ENCODE measurements at regions not wholly inside any gene's neighbourhood (a gene's known extent, or its start where the extent isn't known, plus 50 kb on each side); places are given as distances from the start of the nearest gene placed in this dataset.

DNA sequence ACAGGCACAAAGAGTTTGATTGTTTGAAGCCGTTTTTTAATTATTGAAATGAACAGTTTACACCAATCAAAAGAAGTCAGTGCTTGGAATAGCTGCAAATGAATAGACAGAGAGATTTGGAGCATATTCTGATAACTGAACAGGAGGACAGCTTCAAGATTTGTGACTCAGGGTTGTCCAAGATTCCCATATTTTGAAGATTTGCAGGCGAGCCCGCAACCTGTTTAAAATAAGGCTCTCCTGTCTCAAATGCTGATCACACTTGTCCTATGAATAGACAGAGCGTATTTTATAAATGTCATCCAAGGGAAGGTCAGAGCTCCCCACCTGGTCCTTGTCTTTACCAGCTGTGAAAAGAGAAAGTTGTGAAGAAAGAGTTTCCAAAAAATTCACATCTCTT lies 198.7 kb downstream of the RNF144A start:
- FAIRE-seq (no peak), DNase-seq (ENCODE audit: insufficient read length, low spot score) (no peak)
- no peak for TF ChIP-seq SPI1 (IDR thresholded peaks at IDR 0.05; ENCODE audit: low read depth, low read length)
- TF ChIP-seq TAF1 (IDR thresholded peaks at IDR 0.05; ENCODE audit: low read depth, low read length) = no peak

DNA sequence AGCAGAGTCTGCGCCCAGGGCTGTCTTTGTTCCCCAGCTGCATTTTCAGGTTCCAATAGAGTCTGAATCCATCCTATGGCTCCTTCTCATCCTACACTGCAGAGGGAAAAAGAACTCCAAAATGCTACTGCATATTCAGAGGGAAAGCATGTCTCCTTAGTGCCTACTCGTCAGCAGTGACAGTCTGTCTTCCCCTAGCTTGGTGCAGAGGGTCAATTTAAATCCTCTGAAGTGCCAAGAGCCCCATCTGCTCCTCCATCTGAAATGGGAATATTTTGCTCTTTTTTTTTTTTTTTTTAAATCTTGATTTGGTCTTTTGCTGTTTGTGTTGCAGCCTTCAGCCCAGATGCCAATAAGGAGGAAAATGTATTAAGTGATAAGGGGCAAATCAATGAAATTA lies 199.3 kb downstream of the RNF144A start:
- FAIRE-seq (no peak), DNase-seq (ENCODE audit: insufficient read length, low spot score) (no peak)
- TF ChIP-seq SPI1 (IDR thresholded peaks at IDR 0.05; ENCODE audit: low read depth, low read length) = no peak
- no peak for TF ChIP-seq PAX5 (IDR thresholded peaks at IDR 0.05; ENCODE audit: insufficient read depth, low read length, severe bottlenecking)
- no peak for TF ChIP-seq POU2F2 (IDR thresholded peaks at IDR 0.05; ENCODE audit: low read depth, low read length)
- TF ChIP-seq POLR2AphosphoS5 (IDR thresholded peaks at IDR 0.05; ENCODE audit: low read depth, low read length) = no peak
- TF ChIP-seq TAF1 (IDR thresholded peaks at IDR 0.05; ENCODE audit: low read depth, low read length) = no peak
- TF ChIP-seq POLR2A (IDR thresholded peaks at IDR 0.05; ENCODE audit: low read depth, low read length) = no peak

DNA sequence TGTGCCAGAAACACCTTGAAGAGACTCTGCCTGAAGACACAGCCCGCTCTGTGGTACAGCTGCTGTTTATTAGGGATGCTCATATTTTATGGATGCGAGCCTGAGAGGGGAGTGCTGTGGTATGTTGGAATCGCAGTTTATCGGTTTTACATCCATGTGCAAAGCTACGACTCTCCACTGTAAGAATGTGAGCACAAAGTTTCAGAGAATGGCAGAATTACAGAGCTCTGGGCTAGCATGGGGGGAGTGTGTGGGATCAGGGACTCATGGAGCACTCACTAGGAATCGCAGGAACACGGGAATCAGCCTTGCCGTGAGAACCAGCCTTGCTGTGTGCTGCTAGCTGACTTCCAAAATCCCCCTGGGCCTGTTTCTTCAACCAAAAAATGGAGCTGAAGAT lies 199.9 kb downstream of the RNF144A start:
- FAIRE-seq (no peak), DNase-seq (ENCODE audit: insufficient read length, low spot score) (no peak)
- TF ChIP-seq POU2F2 (IDR thresholded peaks at IDR 0.05; ENCODE audit: low read depth, low read length) = no peak
- no peak for TF ChIP-seq SPI1 (IDR thresholded peaks at IDR 0.05; ENCODE audit: low read depth, low read length)
- no peak for TF ChIP-seq PAX5 (IDR thresholded peaks at IDR 0.05; ENCODE audit: insufficient read depth, low read length, severe bottlenecking)
- TF ChIP-seq POLR2A (IDR thresholded peaks at IDR 0.05; ENCODE audit: low read depth, low read length) = no peak
- no peak for TF ChIP-seq POLR2AphosphoS5 (IDR thresholded peaks at IDR 0.05; ENCODE audit: low read depth, low read length)
- no peak for TF ChIP-seq TAF1 (IDR thresholded peaks at IDR 0.05; ENCODE audit: low read depth, low read length)

DNA sequence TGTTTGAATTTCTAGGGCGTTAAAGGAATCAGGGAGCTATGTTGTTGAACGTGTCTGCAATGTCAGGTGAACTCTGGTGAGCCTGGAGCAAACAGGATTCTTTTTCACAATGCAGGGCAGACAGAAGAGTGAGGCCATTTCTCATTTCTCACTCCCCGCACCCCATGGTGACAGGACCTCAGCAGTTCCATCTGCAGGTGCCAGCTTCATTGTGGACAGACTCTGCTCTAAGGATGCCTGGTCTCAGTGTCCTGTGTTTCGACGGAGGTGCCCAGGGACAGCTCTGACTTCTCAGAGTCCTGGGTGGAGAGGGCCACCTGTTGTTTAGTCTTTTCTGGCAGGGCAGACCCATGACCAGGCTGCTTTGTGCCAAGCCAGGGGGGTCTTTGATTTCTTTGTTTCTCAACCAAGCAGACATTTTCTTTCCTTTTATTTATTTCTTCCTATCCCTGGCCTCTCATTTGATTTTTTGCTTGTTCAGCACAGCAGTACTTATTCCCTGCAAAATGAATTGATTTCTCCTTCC lies 201.5 kb downstream of the RNF144A start:
- DNase-seq (ENCODE audit: insufficient read length, low spot score) = no peak
- no peak for TF ChIP-seq POLR2A (IDR thresholded peaks at IDR 0.05; ENCODE audit: low read depth, low read length)
- TF ChIP-seq SPI1 (IDR thresholded peaks at IDR 0.05; ENCODE audit: low read depth, low read length) = no peak
- no peak for TF ChIP-seq TAF1 (IDR thresholded peaks at IDR 0.05; ENCODE audit: low read depth, low read length)
- no peak for TF ChIP-seq PAX5 (IDR thresholded peaks at IDR 0.05; ENCODE audit: insufficient read depth, low read length, severe bottlenecking)
- no peak for TF ChIP-seq POLR2AphosphoS5 (IDR thresholded peaks at IDR 0.05; ENCODE audit: low read depth, low read length)
- TF ChIP-seq POU2F2 (IDR thresholded peaks at IDR 0.05; ENCODE audit: low read depth, low read length) = no peak
- no peak for FAIRE-seq

DNA sequence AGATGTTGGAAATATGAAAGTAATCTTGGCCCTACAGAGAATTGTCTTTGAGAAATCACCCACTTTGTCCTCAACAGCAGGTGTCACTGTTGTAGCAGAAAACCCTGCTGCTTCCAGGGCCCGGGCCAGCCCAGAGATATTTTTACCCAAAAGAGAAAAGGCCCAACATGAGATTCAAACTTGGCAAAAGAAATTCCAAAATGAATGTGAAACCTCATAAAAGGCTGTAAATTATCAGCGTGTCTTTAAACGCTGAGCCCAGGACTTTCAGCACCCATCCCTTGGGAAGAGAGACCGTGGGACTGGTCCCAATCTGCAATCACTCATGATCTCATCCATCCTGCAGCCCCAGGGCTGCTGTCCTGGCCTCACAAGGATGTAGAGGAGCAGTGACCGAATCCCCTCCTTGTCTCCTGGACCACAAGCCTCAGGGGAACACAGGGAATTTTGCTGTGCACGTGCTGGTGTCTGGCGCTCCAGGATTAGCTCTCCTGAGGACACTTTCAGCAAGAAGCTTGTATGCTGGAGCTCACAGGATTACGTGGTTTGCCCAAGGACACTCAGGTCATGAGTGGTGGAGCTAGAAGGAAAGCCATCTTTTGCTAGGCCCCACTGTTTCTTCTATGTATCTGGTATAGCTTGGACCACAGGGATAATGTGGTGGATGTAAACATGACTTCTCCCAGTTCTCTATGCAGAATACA lies 202.1 kb downstream of the RNF144A start:
- FAIRE-seq = peak; percentile 31
- TF ChIP-seq POU2F2 (IDR thresholded peaks at IDR 0.05; ENCODE audit: low read depth, low read length) = no peak
- TF ChIP-seq SPI1 (IDR thresholded peaks at IDR 0.05; ENCODE audit: low read depth, low read length) = no peak
- no peak for TF ChIP-seq POLR2AphosphoS5 (IDR thresholded peaks at IDR 0.05; ENCODE audit: low read depth, low read length)
- no peak for TF ChIP-seq POLR2A (IDR thresholded peaks at IDR 0.05; ENCODE audit: low read depth, low read length)
- no peak for TF ChIP-seq TAF1 (IDR thresholded peaks at IDR 0.05; ENCODE audit: low read depth, low read length)
- TF ChIP-seq PAX5 (IDR thresholded peaks at IDR 0.05; ENCODE audit: insufficient read depth, low read length, severe bottlenecking) = no peak
- peak; percentile 28 for DNase-seq (ENCODE audit: insufficient read length, low spot score)

DNA sequence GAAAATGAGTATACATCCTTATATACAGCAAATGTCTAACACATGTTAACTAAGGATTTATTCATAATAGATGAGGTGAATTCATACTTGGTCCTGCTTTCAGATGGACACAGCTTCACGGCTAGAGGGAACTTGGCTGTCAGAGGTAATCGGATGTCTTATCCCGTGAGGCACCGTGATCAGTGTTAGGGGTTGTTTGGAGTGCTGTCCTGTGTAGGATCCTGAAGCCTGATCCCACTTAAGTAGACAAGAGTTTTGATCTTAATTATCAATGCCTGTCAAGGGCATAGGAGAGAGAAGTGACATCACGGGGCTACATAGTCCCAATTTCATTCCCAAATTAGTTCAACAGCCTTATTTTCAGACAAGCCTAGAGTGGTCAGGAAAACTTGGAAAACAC lies 204.6 kb downstream of the RNF144A start:
- TF ChIP-seq POLR2AphosphoS5 (IDR thresholded peaks at IDR 0.05; ENCODE audit: low read depth, low read length) (no peak), TAF1 (IDR thresholded peaks at IDR 0.05; ENCODE audit: low read depth, low read length) (no peak), SPI1 (IDR thresholded peaks at IDR 0.05; ENCODE audit: low read depth, low read length) (no peak), PAX5 (IDR thresholded peaks at IDR 0.05; ENCODE audit: insufficient read depth, low read length, severe bottlenecking) (no peak), POU2F2 (IDR thresholded peaks at IDR 0.05; ENCODE audit: low read depth, low read length) (no peak), POLR2A (IDR thresholded peaks at IDR 0.05; ENCODE audit: low read depth, low read length) (no peak)
- no peak for FAIRE-seq
- no peak for DNase-seq (ENCODE audit: insufficient read length, low spot score)

DNA sequence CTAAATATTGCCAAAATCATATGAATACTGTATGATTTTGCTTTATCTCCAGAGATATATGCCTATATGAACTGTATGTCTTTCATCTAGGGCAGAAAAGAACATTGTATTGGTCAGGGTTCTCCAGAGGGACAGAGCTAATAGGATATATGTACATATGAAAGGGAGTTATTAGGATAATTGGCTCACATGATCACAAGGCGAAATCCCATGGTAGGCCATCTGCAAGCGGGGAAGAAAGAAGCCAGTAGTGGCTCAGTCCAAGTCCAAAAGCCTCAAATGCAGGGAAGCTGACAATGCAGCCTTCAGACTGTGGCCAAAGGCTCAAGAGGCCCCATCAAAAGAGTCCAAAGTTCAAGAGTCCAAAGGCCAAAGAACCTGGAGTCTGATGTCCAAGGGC lies 209.9 kb downstream of the RNF144A start:
- DNase-seq (ENCODE audit: insufficient read length, low spot score) (no peak), FAIRE-seq (no peak)
- TF ChIP-seq POLR2AphosphoS5 (IDR thresholded peaks at IDR 0.05; ENCODE audit: low read depth, low read length) = no peak
- no peak for TF ChIP-seq PAX5 (IDR thresholded peaks at IDR 0.05; ENCODE audit: insufficient read depth, low read length, severe bottlenecking)
- no peak for TF ChIP-seq TAF1 (IDR thresholded peaks at IDR 0.05; ENCODE audit: low read depth, low read length)
- TF ChIP-seq POLR2A (IDR thresholded peaks at IDR 0.05; ENCODE audit: low read depth, low read length) = no peak
- no peak for TF ChIP-seq SPI1 (IDR thresholded peaks at IDR 0.05; ENCODE audit: low read depth, low read length)
- TF ChIP-seq POU2F2 (IDR thresholded peaks at IDR 0.05; ENCODE audit: low read depth, low read length) = no peak

DNA sequence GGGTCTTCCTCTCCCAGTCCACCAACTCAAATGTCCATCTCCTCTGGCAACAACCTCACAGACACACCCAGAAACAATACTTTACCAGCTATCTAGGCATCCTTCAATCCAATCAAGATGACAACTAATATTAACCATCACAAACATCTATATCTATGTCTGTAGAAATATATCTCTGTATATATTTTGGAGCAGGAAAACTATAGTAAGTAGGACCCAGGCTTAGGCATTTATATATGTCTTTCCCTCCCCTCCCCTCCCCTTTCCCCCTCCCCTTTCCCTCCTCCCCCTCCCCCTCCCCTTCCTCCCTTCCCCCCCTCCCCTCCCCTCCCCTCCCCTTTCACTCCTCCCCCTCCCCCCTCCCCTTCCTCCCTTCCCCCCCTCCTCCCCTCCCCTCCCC lies 210.5 kb downstream of the RNF144A start:
- FAIRE-seq = no peak
- TF ChIP-seq TAF1 (IDR thresholded peaks at IDR 0.05; ENCODE audit: low read depth, low read length) (no peak), POLR2AphosphoS5 (IDR thresholded peaks at IDR 0.05; ENCODE audit: low read depth, low read length) (no peak), PAX5 (IDR thresholded peaks at IDR 0.05; ENCODE audit: insufficient read depth, low read length, severe bottlenecking) (no peak), POLR2A (IDR thresholded peaks at IDR 0.05; ENCODE audit: low read depth, low read length) (no peak)
- DNase-seq (ENCODE audit: insufficient read length, low spot score) = no peak

DNA sequence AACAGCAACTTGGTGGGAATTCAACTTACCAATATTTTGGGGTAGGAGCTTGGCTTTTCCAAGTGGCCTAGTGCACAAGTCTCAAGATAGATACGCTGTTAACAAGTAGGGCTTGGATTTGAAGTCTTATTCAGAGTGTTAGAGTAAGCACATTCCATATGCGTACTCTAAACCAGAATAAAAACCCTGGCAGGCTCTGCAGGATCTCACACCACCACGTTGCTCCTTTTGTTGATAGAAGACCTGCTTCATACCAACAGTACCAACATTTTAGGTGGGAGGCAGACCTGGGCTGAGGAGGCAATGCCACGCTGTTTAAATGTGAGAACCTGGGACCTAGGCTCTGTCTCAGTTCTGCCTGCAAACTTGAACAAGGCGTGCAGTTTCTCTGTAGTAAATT lies 214.0 kb downstream of the RNF144A start:
- no peak for TF ChIP-seq POLR2A (IDR thresholded peaks at IDR 0.05; ENCODE audit: low read depth, low read length)
- DNase-seq (ENCODE audit: insufficient read length, low spot score) (no peak), FAIRE-seq (no peak)

DNA sequence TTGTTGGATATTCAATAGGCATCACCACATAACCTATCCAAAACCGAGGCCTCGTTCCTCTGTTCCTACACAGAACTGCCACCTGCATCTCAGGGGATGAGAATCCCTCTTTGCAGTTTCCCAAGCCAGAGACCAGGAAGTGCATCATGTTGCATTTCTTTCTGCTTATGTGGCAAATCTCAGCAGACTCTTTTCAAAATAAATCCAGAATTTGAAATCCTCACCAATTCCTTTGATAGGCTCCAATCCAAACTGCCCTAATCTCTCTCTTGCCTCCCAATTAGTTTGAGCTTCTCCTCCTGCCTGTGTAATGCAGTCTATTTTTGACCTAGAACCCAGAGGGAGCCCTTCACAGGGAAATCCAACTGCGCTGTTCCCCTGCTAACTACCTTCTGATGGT lies 215.5 kb downstream of the RNF144A start:
- no peak for FAIRE-seq
- no peak for TF ChIP-seq POU2F2 (IDR thresholded peaks at IDR 0.05; ENCODE audit: low read depth, low read length)
- no peak for DNase-seq (ENCODE audit: insufficient read length, low spot score)

All from GM12891 (cell line).